ENCODE measurements at regions not wholly inside any gene's neighbourhood (a gene's known extent, or its start where the extent isn't known, plus 50 kb on each side); places are given as distances from the start of the nearest gene placed in this dataset.

GRCh38 chr9:99682870-99683269 is 138.8 kb upstream of the NR4A3 start:
- TF ChIP-seq CTCF (IDR thresholded peaks at IDR 0.05; ENCODE audit: control extremely low read depth in 1 of 3, insufficient read depth in 1 of 3, low read depth in 1 of 3, low read length in 3 of 3) (no peak), CBX8 (IDR thresholded peaks at IDR 0.05; ENCODE audit: borderline replicate concordance, low read depth, low read length) (no peak), EZH2 (IDR thresholded peaks at IDR 0.05; ENCODE audit: low read depth, low read length, severe bottlenecking) (no peak), POLR2A (IDR thresholded peaks at IDR 0.05; ENCODE audit: control extremely low read depth in 1 of 2, low read depth in 2 of 2, low read length in 2 of 2) (no peak), GABPA (IDR thresholded peaks at IDR 0.05; ENCODE audit: borderline replicate concordance, insufficient read depth, low read length) (no peak), GTF2F1 (IDR thresholded peaks at IDR 0.05; ENCODE audit: borderline replicate concordance, low read depth, low read length) (no peak)
